HG03103 (cell line): ENCODE measurements at regions not wholly inside any gene's neighbourhood (a gene's known extent, or its start where the extent isn't known, plus 50 kb on each side); places are given as distances from the start of the nearest gene placed in this dataset.

Source experiments
- ATAC-seq: cut with Tn5 transposase; IDR thresholded peaks from one replicate; pipeline ENCODE4 v1.9.1; 2021; ENCODE audit warnings: low read depth; ENCODE audit not compliant: unreplicated experiment

DNA sequence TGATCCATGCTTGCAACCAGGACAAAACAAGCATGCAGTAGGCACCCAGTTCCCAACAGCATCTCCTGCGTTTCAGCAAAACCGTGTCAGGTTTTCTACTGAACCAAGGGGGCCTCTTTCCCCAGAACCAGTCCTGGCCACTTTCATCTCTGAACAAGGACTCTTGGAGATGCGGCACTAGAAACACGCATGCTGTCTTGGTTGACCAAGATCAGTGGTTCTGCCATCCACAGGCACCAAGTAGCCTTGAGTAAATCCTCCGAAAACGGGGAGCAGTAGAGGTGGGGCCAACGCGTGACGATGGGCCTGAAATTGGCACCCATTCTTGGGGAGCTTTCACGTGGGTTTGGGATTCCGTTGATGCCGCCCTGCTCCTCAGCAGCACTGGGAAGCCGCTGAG is 62.5 kb upstream of the AJAP1 start:
- no peak for ATAC-seq

DNA sequence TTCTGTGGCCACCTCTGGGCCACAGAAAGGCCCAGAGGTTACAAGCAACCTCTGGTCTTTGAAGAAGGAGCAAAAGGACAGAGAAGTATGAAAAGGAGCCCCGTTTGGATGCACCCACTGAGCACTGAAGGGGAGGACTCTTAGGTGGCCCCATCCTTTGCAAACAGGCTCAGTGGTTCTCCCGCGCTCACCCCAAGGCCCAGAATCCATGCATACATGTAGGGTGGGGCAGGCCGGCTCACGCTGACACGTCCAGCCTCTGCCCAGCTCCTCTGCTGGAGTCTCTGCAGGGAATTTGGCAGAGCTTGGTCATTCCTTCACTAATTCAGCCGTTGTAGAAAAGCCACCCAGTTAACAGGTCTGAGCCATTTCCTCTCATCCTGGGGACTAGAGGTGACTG is 61.3 kb upstream of the AJAP1 start:
- no peak for ATAC-seq

DNA sequence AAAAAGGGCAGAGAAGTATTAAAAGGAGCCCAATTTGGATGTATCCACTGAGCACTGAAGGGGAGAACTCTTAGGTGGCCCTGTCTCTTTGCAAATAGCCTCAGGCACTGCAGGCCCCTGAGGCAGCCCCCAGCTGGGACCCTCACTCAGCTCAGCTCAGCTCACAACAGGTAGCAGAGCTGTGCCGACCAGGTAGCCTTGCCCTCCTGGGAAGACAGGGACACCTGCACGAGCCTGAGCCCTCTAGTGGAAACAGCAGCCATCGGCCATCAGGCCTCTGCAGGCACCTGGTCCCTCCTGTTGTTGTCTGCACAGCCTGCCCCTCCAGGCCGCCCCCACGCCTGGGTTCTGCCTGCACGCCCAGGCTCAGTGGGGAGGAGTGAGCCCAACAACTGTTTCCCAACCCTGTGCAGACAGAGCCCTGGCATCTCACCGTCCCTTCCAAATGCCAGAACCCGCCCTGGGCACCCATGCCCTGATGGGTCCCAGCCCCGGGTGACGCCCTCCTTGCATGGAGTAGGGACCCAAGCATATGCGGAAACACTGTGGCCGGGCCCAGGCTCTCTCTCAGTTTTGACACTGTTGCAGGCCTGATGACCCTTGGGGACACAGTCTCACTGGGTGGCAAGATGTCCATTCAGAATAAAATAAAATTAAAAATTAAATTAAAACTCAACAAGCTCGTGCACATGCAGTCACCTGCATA is 60.0 kb upstream of the AJAP1 start:
- no peak for ATAC-seq

DNA sequence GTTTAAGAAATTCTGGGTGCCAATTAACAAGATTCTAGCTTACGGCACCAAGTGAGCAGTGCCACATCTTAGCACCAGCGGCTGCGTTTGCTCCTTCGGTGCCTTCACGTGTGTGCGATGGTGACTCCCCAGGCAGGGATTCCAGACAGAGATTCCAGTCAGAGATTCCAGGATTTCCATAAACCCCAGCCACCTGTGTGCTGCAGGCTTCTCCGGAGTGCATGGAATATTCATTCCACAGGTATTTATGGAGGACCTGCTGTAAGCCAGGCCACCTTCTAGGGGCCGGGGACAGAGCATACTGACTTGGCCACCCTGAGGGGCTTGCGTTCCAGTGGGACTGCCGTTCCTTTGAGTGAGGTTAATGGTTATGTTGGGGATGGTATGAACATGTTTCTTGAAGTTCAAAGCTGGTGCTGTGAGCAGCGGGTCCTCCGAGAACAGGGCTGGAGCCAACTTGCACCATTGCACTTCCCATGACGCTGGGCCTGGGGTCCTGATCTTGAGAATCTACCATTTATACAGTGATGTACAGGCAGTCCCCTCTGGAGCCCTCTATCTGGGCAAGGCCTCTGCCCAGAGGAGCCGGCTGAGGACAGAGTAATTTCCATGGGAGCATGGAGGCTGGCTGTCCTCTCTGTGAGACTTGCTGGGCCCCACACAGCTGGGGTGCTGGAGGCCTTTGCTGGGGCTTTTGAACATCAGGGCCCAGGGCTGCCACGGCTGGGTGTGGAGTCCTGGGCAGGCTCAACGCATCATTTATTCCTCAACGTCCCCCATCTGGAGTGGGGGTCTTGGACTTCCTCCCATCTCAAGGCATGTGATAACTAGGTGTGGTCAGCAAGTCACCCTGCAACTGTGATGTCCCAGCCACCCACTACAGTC is 58.8 kb upstream of the AJAP1 start:
- no peak for ATAC-seq

DNA sequence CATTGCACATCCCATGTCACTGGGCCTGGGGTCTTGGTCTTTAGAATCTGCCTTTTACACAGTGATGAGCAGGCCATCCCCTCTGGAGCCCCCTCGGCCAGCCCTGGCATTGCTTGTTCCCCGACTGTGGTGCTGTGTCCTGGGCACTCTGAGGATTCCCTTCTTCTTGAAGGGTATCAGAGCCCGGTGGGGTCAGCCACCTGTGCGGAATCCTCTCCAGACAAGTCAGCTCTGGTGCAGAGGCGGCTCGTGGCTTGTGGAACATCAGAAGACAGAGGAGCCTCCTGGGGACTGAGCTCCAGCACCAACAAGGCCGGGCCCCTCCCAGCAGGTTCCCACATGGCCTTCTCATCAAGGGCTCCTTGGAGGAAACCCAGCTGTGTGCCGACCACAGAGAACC is 57.9 kb upstream of the AJAP1 start:
- no peak for ATAC-seq

DNA sequence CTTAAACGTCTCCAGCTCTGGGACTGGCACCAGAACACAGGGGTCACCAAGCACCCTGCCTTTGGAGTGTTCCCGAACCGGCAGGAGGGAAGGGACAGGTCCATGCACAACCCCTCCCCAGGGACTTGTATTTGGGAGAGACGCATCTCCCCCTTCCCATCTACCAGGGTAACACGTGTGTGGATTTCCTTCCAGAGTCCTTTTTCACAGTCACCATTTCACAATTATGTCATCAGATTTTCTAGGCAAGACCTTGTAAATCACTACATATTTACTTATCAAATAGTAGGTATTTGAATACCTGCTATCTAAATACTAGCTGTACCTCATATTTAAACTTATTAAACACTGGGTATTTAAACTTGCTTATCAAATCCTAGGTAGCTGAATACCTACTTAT is 57.4 kb upstream of the AJAP1 start:
- ATAC-seq, result no peak

DNA sequence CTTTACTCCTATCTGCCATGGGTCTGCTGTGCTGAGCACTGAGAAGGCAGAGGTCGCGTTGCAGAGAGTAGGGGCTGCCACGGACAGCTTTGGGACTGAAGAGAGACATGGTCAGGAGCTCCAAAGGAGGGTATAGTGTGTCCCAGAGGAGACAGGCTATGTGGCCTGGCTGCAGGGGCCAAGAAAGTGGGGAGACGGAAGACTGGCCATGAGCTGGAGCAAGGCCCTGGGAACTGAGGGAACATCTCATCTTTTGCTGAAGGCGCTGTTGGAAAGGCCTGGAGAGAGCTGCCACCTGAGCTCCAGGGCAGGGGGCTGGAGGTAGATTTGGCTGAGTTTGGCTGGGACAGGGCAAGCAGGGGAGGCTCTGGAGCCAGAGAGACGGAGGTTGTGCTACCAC is 55.8 kb upstream of the AJAP1 start:
- ATAC-seq, result no peak

DNA sequence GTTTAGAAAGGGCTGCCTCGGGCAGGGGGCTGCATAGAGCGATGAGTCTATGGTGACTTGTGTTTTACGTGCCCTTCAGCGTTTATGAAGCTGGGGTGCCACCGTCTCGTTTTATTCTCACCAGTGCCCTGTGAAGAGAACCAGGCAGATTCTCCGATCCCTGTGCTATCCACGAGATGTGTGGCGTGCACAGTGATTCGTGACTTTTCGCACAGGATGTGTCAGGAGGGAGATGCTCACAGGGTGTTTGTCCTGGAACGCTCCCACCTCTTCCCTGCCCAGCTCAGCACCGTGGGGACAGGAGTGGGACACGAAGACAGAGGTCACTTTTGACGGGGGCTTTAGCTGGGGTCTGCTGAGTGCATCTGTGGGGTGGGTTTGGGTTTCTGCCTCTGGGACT is 54.9 kb upstream of the AJAP1 start:
- no peak for ATAC-seq

DNA sequence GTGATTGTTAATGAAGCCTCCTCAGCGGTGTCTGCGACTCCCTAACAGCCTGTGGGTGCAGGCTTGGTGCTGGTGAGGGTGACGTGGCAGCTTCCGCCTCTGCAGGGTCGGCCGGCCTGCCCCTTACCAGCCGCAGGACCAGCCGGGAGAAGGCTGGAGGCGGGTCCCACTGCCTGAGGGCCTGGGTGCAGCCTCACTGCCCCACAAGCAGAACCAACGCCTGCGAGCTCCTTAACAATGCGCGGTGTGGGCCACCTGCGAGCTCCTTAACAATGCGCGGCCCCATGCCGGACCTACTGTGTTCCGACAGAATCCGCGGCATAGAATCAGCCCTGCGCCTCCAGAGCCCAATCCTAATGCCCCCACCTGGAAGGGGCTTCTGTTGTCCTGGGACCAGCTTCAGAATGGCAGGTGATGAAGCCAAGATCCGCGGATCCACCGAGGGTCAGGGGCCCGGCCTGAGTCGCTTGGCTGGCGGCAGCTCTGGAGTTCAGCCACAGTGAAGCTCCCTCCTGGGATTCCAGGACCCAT is 54.4 kb upstream of the AJAP1 start:
- ATAC-seq, result no peak

DNA sequence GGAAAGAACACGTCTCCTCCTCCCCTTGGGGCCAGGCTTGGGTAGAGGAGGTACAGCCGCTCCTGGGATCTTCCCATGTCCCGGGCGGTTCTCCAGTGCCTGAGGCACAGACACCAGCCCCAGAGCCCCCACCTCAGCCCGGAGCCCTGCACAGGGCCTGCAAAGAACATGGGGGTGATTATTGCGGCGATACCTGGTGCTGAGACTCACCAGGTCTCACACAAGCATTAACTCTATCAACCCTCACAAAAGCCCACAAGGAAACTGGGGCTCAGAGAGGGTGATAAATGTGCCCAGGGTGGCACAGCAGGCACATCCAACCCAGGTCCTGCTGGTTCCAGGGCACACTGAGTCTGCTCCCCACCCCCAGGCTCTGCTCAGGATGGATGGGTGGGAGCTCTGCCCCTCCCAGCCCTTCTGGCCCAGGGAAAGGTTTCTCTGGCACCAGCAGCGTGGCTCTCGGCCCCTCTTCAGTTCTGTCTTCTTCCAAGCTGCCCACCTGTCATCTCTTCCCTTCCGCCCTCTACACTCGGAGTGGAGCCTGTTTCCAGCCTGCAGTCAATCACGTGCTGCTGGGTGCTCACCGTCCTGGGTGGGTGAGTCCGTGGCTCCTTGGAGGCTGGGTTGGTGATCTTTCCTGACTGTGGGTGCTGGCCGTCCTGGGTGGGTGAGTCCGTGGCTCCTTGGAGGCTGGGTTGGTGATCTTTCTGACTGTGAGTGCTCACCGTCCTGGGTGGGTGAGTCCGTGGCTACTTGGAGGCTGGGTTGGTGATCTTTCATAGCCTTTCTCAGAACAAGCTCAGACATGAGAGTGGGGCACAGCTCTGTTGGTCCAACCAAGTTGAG is 53.6 kb upstream of the AJAP1 start:
- ATAC-seq, result no peak

DNA sequence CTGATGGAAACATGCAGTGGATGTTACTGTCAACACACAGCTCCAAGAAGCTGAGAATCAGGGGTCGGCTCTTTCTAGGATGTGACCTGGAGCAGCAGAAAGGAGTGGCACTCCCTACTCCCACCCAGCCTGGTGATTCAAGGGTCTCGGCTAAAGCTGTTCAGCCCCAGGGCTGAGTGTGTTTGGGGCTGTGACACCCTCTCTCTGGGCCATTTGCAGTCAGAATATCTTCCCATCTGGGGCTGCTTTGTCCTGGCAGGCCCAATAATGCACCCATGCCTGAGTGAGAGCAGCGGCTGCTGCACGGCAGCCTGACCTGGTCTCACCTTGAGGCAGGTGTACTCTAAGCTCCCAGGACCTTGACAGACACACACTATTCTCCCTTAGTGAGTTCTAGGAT is 52.5 kb upstream of the AJAP1 start:
- no peak for ATAC-seq

DNA sequence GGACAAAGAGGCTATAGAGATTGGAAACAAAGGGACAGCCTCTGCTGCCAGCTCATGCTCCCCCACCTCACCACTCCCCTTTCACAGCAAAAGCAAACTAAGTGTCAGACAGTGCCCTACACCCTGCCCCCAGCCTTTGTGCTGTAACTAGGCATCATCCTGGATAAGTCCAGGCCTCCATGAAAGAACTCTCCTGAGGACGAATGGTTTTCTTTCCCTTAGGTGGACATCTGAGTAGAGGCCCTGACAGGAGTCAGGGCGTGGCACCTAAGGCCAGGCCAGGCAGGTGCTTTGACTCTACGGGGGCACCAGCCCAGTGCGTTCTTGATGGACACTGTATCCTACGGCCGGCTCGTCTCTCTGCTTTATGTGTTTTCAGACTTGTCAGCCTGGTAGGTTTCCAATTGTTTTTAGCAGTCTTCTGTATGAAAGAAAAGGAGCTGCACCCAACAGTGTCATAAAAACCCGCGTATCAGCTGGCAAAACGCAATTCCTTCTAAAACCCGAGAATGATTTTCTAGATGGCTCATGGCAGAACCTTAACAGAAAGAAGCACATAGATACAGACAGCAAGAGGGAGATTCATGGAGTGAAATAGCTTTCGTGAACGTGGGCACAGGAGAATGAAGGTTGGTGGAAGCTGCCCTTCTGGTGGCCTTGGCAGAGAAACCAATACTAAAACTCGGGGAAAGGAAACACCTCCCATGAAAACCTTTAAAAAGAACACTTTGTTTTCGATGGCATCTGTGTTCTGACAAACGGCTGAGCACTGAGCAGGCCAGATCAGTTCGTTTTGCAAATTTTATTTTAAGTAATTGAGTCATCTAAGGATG is 51.7 kb upstream of the AJAP1 start:
- no peak for ATAC-seq

DNA sequence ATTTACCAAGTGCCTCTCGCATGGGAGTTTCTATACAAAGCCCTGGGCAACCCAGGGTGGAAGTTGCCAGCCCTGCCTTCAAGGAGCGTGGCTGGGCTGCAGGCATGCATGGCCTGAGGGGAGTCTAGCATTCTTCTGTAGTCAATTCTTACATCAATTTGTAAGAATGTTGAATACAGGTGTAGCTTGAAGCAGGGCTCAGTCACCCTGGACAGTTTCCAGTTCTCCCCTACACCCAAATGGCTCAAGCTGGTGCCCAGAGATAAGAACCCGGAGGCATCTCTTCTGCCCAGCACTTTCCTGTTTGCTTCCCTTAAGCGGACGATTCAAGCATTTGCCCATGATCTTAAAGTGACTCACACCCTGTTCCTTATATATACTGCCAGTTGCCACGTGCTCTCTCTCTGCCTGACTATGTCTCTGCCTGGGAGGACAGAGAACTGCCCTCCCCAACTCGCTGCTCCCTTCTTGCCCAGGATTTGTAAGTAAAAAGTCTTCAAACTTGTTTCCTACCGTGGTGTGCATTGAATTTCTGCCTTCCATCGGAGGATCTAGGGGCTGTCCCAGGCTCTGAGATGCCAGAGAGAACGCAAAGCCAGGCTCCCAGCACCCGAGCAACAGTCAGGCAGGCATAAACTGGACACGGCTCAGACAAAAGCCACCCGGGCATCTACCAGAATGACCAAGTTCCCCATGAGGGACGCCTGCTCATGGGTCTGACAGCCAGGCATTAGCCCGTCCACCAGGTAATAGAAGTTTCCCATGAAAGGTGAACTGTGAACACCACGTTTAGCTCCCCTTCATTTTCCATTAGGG is 50.9 kb upstream of the AJAP1 start:
- no peak for ATAC-seq
